HG03575 (cell line): ENCODE measurements at regions not wholly inside any gene's neighbourhood (a gene's known extent, or its start where the extent isn't known, plus 50 kb on each side); places are given as distances from the start of the nearest gene placed in this dataset.
A peak's percentile ranks its signal among the peaks of the same experiment; 100 is the strongest.

Source experiments
- ATAC-seq: cut with Tn5 transposase; IDR thresholded peaks from one replicate; pipeline ENCODE4 v1.9.1; 2021; ENCODE audit not compliant: unreplicated experiment, insufficient number of reproducible peaks, low FRiP score; ENCODE audit errors: extremely low read depth

GRCh38 chr12:83850531-83850930 is 1062.1 kb downstream of the SLC6A15 start:
- ATAC-seq: no peak

- no peak for ATAC-seq
These were observed 1063.9 kb downstream of the SLC6A15 start for GRCh38 chr12:83848702-83849101.

- no peak for ATAC-seq
These were observed 1069.1 kb downstream of the SLC6A15 start for GRCh38 chr12:83843541-83843940.

- ATAC-seq: no peak
These were observed 1071.0 kb downstream of the SLC6A15 start for GRCh38 chr12:83841620-83842019.

- no peak for ATAC-seq
These were observed 1084.7 kb downstream of the SLC6A15 start for GRCh38 chr12:83827860-83828259.

DNA sequence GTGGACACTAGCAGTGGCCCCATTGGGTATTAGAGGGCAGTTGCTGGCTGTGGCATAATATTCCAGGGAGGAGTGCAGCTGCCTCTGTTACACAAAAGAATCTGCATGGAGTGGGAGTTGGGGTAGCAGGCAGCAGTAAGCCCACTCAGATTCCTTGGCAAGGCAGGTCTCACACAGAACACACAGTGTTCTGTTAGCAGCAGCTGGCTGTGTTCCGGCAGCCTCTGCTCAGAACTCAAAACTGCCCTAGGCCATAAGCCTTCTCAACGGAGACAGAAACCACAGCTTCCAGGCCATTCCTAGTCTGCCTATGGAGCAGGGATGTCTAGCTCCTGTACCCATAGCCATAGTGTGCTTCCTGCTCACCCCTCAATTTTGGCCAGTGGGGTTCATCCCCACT is 1085.4 kb downstream of the SLC6A15 start:
- ATAC-seq: no peak

- peak; percentile 62 for ATAC-seq
These were observed 1086.5 kb downstream of the SLC6A15 start for GRCh38 chr12:83826112-83826511.

GRCh38 chr12:83823386-83824045 is 1089.1 kb downstream of the SLC6A15 start:
- peak; percentile 95 for ATAC-seq

- ATAC-seq: no peak
These were observed 1090.6 kb downstream of the SLC6A15 start for GRCh38 chr12:83821967-83822366.

DNA sequence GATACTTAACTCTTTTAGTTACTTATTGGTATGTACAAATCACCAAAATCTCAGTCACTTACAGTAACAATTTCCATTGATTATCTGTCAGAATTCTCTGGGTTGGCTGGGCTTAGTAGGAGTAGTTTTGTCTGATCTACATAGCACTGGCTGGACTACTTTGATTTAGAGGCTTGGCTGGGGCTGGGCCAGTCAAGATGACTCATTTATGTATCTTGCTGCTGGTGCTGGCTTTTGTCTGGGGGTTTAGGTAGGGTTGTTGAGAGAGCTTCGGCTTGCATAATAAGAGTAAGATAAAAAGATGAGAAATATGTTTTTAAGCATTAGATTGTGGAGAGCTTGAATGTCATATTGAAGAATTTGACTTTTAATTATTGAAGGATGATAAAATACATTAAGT is 1093.7 kb downstream of the SLC6A15 start:
- no peak for ATAC-seq

GRCh38 chr12:83817730-83818129 is 1094.9 kb downstream of the SLC6A15 start:
- ATAC-seq: no peak

- ATAC-seq: no peak
These were observed 1104.0 kb downstream of the SLC6A15 start for GRCh38 chr12:83808591-83808990.

DNA sequence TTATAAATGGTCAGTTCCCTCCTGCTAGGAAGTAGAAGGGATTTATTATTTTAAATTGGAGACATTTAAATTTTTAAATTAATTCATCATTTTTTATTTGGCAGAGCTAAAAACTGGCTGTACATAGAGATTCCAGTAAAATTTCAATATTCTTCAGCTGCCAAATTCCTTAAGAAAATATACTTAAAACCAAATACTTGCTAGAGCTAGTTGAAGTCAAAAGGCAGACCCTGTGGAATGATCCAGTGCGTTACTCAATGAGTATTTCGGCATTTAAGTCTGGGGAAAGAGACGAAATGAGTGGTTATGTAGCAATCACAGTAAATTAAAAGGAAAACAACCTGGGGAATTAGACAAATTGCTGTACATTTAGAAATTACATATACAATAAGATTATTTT is 1104.7 kb downstream of the SLC6A15 start:
- no peak for ATAC-seq

DNA sequence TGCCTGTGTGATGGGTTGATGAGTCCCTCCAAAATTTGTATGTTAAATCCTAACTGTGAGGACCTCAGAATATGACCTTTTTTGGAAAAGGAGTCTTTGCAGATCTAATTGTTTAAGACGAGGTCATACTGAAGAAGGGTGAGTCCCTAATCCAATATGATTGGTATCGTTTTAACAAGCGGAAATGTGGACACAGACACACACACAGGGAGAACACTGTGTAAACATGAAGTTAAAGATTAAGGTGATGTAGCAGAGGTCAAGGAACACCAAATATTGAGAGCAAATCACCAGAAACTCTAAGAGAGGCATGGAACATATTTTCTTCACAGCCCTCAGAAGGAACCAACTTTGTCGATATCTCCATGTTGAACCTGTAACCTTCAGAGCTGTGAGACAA is 1106.7 kb downstream of the SLC6A15 start:
- ATAC-seq: no peak

DNA sequence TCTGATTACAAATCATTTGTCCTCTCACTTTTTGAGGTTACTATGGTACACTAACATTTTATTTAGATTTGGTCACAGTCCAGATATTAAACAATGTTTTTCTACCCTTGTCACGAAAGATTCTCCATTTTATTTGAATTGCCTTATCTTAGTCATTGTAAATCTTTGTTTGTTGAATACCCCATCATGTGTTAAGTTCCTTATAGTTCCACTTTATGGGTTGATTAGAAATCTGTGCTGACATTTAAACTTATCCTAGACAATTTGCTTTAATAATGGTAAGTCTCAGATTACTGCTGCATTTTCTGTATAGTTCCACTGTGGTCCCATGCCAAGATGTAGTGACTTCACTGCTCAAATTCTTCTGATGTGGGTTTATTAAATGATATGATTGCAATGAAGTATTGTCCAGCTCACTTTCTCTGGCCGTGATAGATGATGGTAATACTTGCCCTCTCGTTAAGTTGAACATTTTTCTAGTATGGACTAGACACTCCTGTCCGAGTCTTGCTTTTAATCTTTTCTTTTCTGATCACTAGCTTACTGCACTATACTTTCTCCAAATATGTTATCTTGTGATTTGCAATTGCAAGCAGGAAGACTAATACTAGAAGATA is 1107.3 kb downstream of the SLC6A15 start:
- ATAC-seq: no peak

DNA sequence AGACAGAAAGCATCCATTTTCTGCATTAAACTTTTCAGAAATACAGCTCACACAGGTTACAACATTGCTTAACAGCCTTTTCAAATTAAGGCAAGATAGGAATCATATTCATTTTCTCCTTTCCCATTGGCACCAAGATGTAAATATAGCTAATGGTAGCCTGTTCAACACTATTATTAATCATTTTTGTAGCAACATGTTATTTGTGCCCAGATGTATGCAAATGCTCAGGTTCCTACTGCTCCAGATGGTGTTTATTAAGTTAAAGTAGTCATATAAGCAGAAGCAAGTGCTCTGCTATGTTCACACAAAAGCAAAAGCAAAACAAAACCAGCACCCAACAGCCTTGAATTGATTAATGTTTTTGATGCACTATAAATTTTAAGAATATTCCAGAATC is 1110.6 kb downstream of the SLC6A15 start:
- ATAC-seq: no peak

- ATAC-seq: no peak
These were observed 1112.6 kb downstream of the SLC6A15 start for GRCh38 chr12:83800022-83800421.

GRCh38 chr12:83796531-83796930 is 1109.8 kb downstream of the TMTC2 start:
- no peak for ATAC-seq

GRCh38 chr12:83793616-83794015 is 1106.9 kb downstream of the TMTC2 start:
- no peak for ATAC-seq

GRCh38 chr12:83784298-83784890 is 1097.7 kb downstream of the TMTC2 start:
- ATAC-seq: no peak

GRCh38 chr12:83779526-83779925 is 1092.8 kb downstream of the TMTC2 start:
- no peak for ATAC-seq
